GM23338 (cell line): ENCODE measurements at regions not wholly inside any gene's neighbourhood (a gene's known extent, or its start where the extent isn't known, plus 50 kb on each side); places are given as distances from the start of the nearest gene placed in this dataset.
A peak's percentile ranks its signal among the peaks of the same experiment; 100 is the strongest.

Experiments
- CREB1 ChIP-seq: fragments of 250-450 bp; sonication (Bioruptor Pico); IDR thresholded peaks from 2 replicates; pipeline ENCODE4 v1.5.0; 2020; ENCODE audit warnings: low read depth, mild to moderate bottlenecking, moderate library complexity
- CTCF ChIP-seq, 2 experiments: fragments of 200-600 bp in 1 of 2; sonication (generic) in 1 of 2; conservative IDR thresholded peaks; 2 replicates each; pipeline versions ENCODE4 v1.5.1 to v1.6.1; 2016 to 2017; ENCODE audit warnings: antibody characterized with exemption in 2 of 2, low read depth in 2 of 2, mild to moderate bottlenecking in 2 of 2, moderate library complexity in 1 of 2
- EZH2 ChIP-seq: fragments of 200-600 bp; sonication (generic); IDR thresholded peaks from one replicate; pipeline ENCODE4 v1.8.0; 2017; ENCODE audit warnings: antibody characterized with exemption, mild to moderate bottlenecking, low read depth; ENCODE audit not compliant: unreplicated experiment
- JUNB ChIP-seq: IDR thresholded peaks from one replicate; pipeline ENCODE4 v1.6.1; 2016; ENCODE audit warnings: antibody characterized with exemption; ENCODE audit not compliant: unreplicated experiment
- REST ChIP-seq: IDR thresholded peaks from one replicate; pipeline ENCODE4 v1.6.1; 2018; ENCODE audit warnings: antibody characterized with exemption; ENCODE audit not compliant: unreplicated experiment

GRCh38 chr9:16032799-16033198 lies 480.0 kb downstream of the CCDC171 start:
- TF ChIP-seq CTCF (conservative IDR thresholded peaks at IDR 0.05; ENCODE audit: low read depth in 2 of 2), result peak in 1 of 2 experiments; percentile 56; a peak in 2 of 4 replicates
- TF ChIP-seq REST, result no peak
- TF ChIP-seq EZH2, result no peak
- TF ChIP-seq JUNB, result no peak
- TF ChIP-seq CREB1, result no peak
